ENCODE measurements at regions not wholly inside any gene's neighbourhood (a gene's known extent, or its start where the extent isn't known, plus 50 kb on each side); places are given as distances from the start of the nearest gene placed in this dataset.

DNA sequence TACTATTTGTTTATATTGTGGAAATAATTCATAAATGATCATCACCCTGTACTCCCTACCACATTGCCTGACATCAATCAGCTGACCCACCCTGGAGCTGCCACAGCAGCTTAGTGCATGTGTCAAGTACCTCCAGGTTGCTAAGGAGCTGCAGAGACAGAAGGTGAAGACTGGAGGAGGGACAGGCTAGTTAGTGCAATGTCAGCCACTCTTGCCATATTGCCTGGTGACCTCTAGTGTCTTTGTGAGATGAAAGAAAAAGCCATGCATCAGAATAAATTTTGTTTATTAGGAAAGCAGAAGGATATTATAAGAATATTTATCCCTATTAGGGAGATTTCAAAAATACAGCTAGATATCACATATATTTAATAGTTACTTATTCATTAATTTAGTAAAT lies 243.9 kb upstream of the FAT4 start:
- no peak for DNase-seq (ENCODE audit: low spot score)
- FAIRE-seq, result no peak

- DNase-seq (ENCODE audit: low spot score) (no peak), FAIRE-seq (no peak)
These were observed 252.4 kb upstream of the FAT4 start for GRCh38 chr4:125062115-125063050.

DNA sequence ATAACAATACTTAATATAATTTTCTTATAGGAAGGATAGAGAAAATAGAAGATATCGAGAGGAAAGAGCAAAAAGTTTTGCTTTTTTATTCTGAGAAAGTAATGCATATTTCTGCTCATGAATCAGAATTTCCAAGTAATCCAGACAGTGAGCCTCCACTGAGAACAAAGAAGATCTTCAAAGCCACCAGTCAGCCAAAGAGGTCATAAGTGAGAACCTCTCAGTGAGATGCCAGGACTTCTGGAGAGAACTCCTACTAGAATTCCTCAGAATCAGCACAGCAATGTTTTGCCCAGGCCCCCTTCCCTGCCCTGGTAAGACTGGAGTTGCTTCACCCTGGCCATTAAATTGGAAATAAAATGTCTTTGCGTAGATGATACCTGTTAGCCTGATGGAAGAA lies 254.4 kb upstream of the FAT4 start:
- no peak for FAIRE-seq
- no peak for DNase-seq (ENCODE audit: low spot score)

- no peak for DNase-seq (ENCODE audit: low spot score)
- FAIRE-seq, result no peak
These were observed 265.0 kb upstream of the FAT4 start for GRCh38 chr4:125049711-125050110.

- DNase-seq (ENCODE audit: low spot score) (no peak), FAIRE-seq (no peak)
These were observed 269.4 kb upstream of the FAT4 start for GRCh38 chr4:125045311-125045710.

- no peak for FAIRE-seq
- no peak for DNase-seq (ENCODE audit: low spot score)
These were observed 269.9 kb upstream of the FAT4 start for GRCh38 chr4:125044886-125045285.

DNA sequence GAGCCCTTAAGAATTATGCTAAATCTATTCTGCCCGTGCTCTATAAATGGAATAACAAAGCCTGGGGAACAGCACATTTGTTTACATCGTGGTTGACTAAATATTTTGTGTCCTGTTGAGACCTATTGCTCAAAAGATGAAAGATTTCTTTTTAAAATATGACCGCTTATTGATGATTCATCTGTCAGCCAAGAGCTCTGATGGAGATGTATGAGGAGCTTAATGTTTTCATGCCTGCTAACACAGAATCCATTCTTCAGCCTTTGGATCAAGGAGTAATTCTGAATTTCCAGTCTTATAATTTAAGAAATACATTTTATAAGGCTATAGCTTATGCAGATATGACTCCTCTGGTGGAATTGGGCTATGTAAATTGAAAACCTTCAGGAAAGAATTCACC lies 271.3 kb upstream of the FAT4 start:
- no peak for FAIRE-seq
- DNase-seq (ENCODE audit: low spot score), result no peak

GRCh38 chr4:125042041-125042440 lies 272.7 kb upstream of the FAT4 start:
- DNase-seq (ENCODE audit: low spot score) (no peak), FAIRE-seq (no peak)

DNA sequence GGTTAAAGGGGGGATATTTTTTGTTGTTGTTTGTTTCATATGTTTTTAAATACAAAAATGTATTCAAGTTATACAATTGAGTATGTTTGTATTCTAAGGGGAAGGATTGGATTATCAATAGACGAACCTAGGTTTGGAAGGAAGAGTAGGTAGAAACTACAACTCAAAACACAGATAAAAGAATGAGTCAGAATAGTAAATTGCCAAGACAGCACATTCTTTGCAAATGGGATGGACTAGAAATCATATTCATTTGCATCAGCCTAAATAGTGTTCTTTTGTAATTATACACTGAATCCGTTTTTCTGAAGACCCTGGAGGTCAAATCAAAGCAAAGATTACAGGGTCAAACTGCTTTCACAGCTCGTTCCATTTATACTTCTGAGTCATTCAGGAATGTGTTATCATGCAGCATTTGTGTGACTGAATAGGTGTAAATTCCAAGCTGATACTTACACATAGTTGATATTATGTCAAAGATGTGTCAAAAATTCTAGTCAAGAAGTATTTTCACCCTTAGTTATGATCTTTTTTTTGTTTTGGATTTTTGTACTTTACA lies 273.3 kb upstream of the FAT4 start:
- FAIRE-seq (no peak), DNase-seq (ENCODE audit: low spot score) (no peak)

GRCh38 chr4:125039550-125039949 lies 275.2 kb upstream of the FAT4 start:
- FAIRE-seq (no peak), DNase-seq (ENCODE audit: low spot score) (no peak)

DNA sequence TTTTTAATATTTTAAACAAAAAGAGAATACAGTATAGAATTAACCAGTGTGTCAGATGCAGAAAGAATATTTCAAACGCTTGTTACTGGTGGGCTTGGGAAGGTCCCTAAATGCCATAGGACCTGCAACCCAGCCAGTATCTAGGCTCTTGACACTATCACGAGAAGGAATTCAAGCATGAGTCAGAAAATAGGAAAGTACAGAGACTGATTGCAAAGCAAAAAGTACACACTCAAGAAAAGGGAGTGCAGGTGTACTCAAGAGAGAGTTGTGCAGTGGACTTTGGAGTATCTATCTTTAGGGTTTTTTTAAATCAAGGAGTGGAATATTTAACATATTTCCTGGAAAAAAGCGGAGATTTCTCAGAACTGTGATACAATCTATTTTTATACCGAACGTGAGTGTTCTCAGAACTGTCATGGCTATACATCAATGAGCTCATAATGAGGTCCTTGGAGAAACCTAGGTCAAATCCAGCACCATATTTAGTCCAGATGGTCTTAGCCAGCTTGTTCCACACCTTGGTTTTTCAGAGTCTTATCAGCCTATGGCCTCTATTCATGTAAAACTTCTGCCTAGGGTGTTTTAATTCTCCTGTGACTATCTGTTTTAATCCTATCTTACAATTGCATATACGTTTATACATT lies 291.8 kb upstream of the FAT4 start:
- no peak for FAIRE-seq
- DNase-seq (ENCODE audit: low spot score), result no peak

DNA sequence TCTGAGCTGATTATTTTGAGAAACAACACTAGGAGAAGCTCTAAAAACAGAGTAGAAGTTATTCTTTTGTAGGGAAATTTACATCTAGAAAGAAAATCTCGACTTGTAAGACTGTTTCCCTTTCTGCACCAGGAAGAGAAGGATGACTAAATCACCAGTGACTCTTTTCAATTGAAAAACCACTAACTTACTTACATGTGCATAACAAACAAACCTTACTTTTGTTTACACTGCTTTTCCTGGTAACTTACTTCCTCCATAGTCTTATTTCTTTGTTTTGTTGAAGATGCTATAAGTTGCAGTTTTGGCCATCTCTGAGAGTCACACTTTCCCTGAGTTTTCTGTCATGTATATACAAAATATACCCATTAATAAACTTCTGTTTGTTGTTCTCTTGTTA lies 293.6 kb upstream of the FAT4 start:
- FAIRE-seq (no peak), DNase-seq (ENCODE audit: low spot score) (no peak)

DNA sequence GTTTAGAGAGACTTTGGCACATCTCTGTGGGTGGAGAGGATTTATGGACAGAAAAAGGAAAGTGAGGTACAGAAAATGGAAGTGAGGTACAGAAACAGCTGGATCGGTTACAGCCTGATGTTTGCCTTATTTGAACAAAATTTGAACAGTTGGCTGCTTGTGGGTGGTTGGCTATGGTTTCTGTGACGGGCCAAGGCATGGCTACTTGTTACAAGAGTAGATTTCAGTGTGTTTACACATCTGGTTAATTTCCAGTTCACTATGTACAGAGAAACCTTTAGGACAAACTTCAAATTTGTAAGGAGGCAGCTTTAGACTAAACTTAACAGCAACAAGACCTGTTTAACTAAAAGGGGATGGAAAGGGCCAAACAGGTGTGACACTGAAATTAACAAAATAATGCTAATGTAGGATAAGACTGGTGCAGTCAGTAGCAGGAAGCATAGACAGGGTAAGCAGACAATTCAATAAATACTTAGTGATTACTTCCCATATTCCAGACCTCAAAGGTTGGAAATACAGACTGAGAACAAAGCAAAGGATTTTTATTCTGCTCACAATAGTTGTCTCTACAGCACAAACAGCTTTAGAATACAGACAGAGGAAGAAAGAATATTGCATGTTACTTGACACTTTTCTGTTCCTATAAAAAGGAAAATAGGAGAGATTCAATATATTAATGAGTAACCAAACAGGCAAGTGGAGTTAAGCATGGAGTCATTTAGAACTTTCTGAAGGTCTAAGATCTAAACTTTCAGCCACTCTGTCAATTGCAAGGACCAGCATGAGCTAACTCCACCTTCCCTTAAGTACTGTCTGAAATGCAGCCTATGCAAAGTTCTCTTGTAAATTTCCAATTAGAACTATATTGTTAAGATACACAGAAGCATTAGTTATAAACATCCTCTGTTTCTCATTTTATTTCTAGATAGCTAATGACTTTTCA lies 294.4 kb upstream of the FAT4 start:
- FAIRE-seq, result no peak

DNA sequence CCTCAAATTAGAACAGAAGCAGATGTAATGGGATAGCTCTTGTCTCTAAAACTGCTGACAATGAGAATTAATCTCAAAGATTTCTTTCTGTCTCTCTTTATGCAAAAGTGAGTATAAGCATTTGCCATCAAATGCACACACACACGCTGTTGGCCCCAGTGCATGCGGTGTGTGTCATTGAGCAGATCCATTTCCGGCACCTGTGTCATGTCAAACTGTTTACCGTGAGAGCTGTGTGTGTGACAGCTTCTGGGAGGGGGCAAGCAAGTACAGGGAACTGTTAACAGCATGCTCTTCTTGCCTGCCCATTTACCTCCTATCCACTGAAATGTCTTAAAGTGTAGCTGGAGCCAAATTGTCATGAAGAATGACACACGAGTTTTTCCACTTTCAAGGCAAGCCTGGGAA lies 297.9 kb upstream of the FAT4 start:
- DNase-seq (ENCODE audit: low spot score), result no peak
- FAIRE-seq, result no peak

More for the DNA sequence above, 294.4 kb upstream of the FAT4 start:
- DNase-seq (ENCODE audit: low spot score), result no peak

DNA sequence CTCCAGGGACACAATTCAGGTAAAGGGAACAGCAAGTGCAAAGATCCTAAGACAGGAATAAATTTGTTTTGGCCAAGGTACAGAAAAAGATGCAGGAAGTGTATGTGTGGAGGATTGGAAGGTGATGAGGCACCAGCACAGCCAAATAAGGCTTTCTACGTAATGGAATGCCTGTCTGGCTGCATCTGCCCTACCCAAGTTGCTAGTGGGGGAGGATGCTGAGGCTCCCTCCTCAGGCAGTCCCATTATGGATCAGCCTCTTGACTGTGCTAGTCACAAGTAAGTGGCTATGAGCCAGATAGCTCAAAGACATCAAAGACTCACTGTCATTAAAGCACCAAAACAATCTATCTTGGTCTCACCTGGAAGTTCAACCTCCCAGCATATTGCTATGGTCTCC lies 300.9 kb upstream of the FAT4 start:
- no peak for DNase-seq (ENCODE audit: low spot score)

DNA sequence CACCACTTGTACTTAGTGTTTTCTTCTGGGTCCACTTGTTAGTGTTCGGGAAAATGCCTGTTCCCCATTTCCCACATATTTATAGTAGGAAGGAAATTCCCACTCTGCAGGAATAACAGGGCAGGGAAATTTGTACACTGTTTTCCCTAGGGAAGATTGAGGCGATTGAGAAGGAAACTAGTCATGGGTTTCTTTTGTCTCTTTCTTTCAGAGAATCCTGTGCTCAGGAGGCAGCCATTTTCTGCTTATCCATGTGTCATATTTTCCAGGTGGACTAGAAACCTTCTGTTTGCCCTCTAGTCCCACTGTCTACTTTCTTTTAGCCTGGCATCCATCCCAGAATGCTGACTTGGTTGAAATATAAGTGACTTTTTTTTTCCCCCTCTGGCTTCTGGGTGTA lies 299.1 kb upstream of the ANKRD50 start:
- FAIRE-seq, result no peak
- DNase-seq (ENCODE audit: low spot score), result no peak

More for the DNA sequence above, 300.9 kb upstream of the FAT4 start:
- FAIRE-seq, result no peak

- no peak for DNase-seq (ENCODE audit: low spot score)
- FAIRE-seq, result no peak
These were observed 298.4 kb upstream of the ANKRD50 start for GRCh38 chr4:125010796-125011503.

DNA sequence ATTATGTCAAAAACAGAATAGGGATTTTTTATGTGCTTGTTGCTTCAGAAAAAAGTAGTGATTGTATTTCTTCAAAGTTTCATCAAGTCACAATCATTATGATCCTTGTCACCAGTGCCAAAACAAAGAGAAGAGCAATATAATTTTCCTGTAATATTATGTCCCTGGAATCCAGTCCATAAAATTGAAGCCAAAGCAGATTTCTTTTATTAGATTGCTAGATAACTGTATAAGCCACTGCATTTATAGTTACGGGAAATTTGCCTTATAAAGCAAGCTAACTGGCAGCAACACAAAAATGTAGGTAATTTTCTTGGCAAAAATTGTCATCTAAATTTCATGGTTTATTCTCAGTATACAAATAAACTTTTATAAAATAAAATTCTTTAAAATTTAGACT lies 296.1 kb upstream of the ANKRD50 start:
- DNase-seq (ENCODE audit: low spot score), result no peak
- FAIRE-seq, result no peak

DNA sequence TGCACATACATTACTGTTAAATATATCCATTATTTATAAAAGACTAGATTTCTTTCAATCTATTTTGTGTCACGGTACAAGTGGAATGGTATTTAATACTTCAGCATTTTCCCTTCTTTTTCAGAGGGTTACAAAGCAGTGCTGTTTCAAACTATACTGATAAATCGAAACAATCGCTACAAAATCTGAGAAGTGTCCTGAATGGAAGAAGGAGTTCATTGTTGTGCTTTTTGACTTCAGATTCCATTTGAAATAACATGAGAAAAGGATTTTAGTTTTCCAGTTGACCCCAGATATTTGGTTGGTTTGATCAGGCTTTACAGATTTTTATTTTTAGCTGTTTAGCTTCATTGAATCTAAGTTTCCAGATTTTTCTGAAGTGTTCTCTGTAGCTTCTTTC lies 292.1 kb upstream of the ANKRD50 start:
- no peak for DNase-seq (ENCODE audit: low spot score)
- FAIRE-seq, result no peak

GRCh38 chr4:125003840-125004239 lies 291.3 kb upstream of the ANKRD50 start:
- FAIRE-seq (no peak), DNase-seq (ENCODE audit: low spot score) (no peak)

GRCh38 chr4:124997991-124998390 lies 285.5 kb upstream of the ANKRD50 start:
- FAIRE-seq (no peak), DNase-seq (ENCODE audit: low spot score) (no peak)
